Mucosa of stomach (tissue), 1 donor: ENCODE measurements at regions not wholly inside any gene's neighbourhood (a gene's known extent, or its start where the extent isn't known, plus 50 kb on each side); places are given as distances from the start of the nearest gene placed in this dataset.
"Not testable (repeated sequence)": the region's sequence is repeated elsewhere in the genome, so short reads cannot be mapped to it uniquely, and the experiment has no call there.

ENCODE experiments used
- H3K27me3 ChIP-seq: one replicate; pipeline ENCODE4 v1.7.0; 2013; ENCODE audit warnings: mild to moderate bottlenecking, low read length; ENCODE audit not compliant: control insufficient read depth, insufficient read depth
- H3K36me3 ChIP-seq: one replicate; pipeline ENCODE4 v1.7.0; 2013; ENCODE audit warnings: low read length; ENCODE audit not compliant: control insufficient read depth, insufficient read depth
- H3K4me1 ChIP-seq: one replicate; pipeline ENCODE4 v1.7.0; 2013; ENCODE audit warnings: mild to moderate bottlenecking, low read length; ENCODE audit not compliant: control insufficient read depth, insufficient read depth
- H3K4me3 ChIP-seq: one replicate; pipeline ENCODE4 v1.7.0; 2013; ENCODE audit warnings: low read length
- H3K9ac ChIP-seq: one replicate; pipeline ENCODE4 v1.7.0; 2013; ENCODE audit warnings: mild to moderate bottlenecking, low read length, moderate library complexity
- H3K9me3 ChIP-seq: one replicate; pipeline ENCODE4 v1.7.0; 2013; ENCODE audit warnings: mild to moderate bottlenecking, low read length, moderate library complexity; ENCODE audit not compliant: control insufficient read depth
- donor health status: Pancreatic carcinoma.

- H3K4me3 ChIP-seq: no peak overlapping the region
- no peaks in the 10 kb centered on the region for H3K9me3 ChIP-seq
- no peak overlapping the region for H3K9ac ChIP-seq
- H3K27me3 ChIP-seq: no peaks in the 10 kb centered on the region
- no peaks in the 10 kb centered on the region for H3K36me3 ChIP-seq
- H3K4me1 ChIP-seq: no peaks in the 10 kb centered on the region
These were observed 780.2 kb upstream of the CA10 start for GRCh38 chr17:52938623-52939230.

- Histone ChIP-seq H3K4me3 (no peak overlapping the region), H3K9me3 (no peaks in the 10 kb centered on the region), H3K4me1 (no peaks in the 10 kb centered on the region), H3K9ac (no peak overlapping the region), H3K36me3 (no peaks in the 10 kb centered on the region), H3K27me3 (no peaks in the 10 kb centered on the region)
These were observed 772.1 kb upstream of the CA10 start for GRCh38 chr17:52930581-52930980.

- no peaks in the 10 kb centered on the region for H3K36me3 ChIP-seq
- no peak overlapping the region for H3K9ac ChIP-seq
- no peaks in the 10 kb centered on the region for H3K27me3 ChIP-seq
- no peaks in the 10 kb centered on the region for H3K9me3 ChIP-seq
- no peaks in the 10 kb centered on the region for H3K4me1 ChIP-seq
- H3K4me3 ChIP-seq: no peak overlapping the region
These were observed 771.6 kb upstream of the CA10 start for GRCh38 chr17:52930145-52930544.

GRCh38 chr17:52923658-52924057, 765.1 kb upstream of the CA10 start:
- Histone ChIP-seq H3K9me3 (no peaks in the 10 kb centered on the region), H3K4me1 (no peaks in the 10 kb centered on the region), H3K9ac (no peak overlapping the region), H3K36me3 (no peaks in the 10 kb centered on the region), H3K4me3 (no peak overlapping the region), H3K27me3 (no peaks in the 10 kb centered on the region)

- H3K36me3 ChIP-seq: no peaks in the 10 kb centered on the region
- H3K9me3 ChIP-seq: no peaks in the 10 kb centered on the region
- H3K9ac ChIP-seq: no peak overlapping the region
- no peak overlapping the region for H3K4me3 ChIP-seq
- H3K27me3 ChIP-seq: no peaks in the 10 kb centered on the region
- no peaks in the 10 kb centered on the region for H3K4me1 ChIP-seq
These were observed 740.7 kb upstream of the CA10 start for GRCh38 chr17:52899235-52899634.

GRCh38 chr17:52895272-52895671, 736.8 kb upstream of the CA10 start:
- no peaks in the 10 kb centered on the region for H3K27me3 ChIP-seq
- H3K4me3 ChIP-seq: no peak overlapping the region
- H3K4me1 ChIP-seq: no peaks in the 10 kb centered on the region
- no peak overlapping the region for H3K9ac ChIP-seq
- no peaks in the 10 kb centered on the region for H3K36me3 ChIP-seq
- no peaks in the 10 kb centered on the region for H3K9me3 ChIP-seq

GRCh38 chr17:52892334-52892733, 733.8 kb upstream of the CA10 start:
- H3K27me3 ChIP-seq: no peaks in the 10 kb centered on the region
- H3K4me1 ChIP-seq: no peaks in the 10 kb centered on the region
- H3K36me3 ChIP-seq: no peaks in the 10 kb centered on the region
- H3K9me3 ChIP-seq: no peaks in the 10 kb centered on the region
- no peak overlapping the region for H3K4me3 ChIP-seq
- no peak overlapping the region for H3K9ac ChIP-seq

- Histone ChIP-seq H3K4me3 (no peak overlapping the region), H3K36me3 (no peaks in the 10 kb centered on the region), H3K4me1 (no peaks in the 10 kb centered on the region), H3K27me3 (no peaks in the 10 kb centered on the region), H3K9me3 (no peaks in the 10 kb centered on the region), H3K9ac (no peak overlapping the region)
These were observed 727.4 kb upstream of the CA10 start for GRCh38 chr17:52885882-52886281.

GRCh38 chr17:52883907-52884491, 725.5 kb upstream of the CA10 start:
- H3K9ac ChIP-seq, H3K27me3 ChIP-seq, H3K4me1 ChIP-seq, H3K4me3 ChIP-seq, H3K9me3 ChIP-seq, H3K36me3 ChIP-seq: not testable (repeated sequence)

GRCh38 chr17:52846767-52847166, 688.3 kb upstream of the CA10 start:
- H3K36me3 ChIP-seq, H3K4me1 ChIP-seq, H3K4me3 ChIP-seq, H3K9me3 ChIP-seq, H3K27me3 ChIP-seq, H3K9ac ChIP-seq: not testable (repeated sequence)

- Histone ChIP-seq H3K27me3 (no peaks in the 10 kb centered on the region), H3K9ac (no peak overlapping the region), H3K4me3 (no peak overlapping the region), H3K36me3 (no peaks in the 10 kb centered on the region), H3K4me1 (no peaks in the 10 kb centered on the region), H3K9me3 (no peaks in the 10 kb centered on the region)
These were observed 683.5 kb upstream of the CA10 start for GRCh38 chr17:52841971-52842370.

- Histone ChIP-seq H3K4me3 (no peak overlapping the region), H3K9me3 (no peaks in the 10 kb centered on the region), H3K36me3 (no peaks in the 10 kb centered on the region), H3K27me3 (no peaks in the 10 kb centered on the region), H3K9ac (no peak overlapping the region), H3K4me1 (no peaks in the 10 kb centered on the region)
These were observed 679.0 kb upstream of the CA10 start for GRCh38 chr17:52837492-52837891.

GRCh38 chr17:52831536-52831935, 673.0 kb upstream of the CA10 start:
- Histone ChIP-seq H3K4me3 (no peak overlapping the region), H3K27me3 (no peaks in the 10 kb centered on the region), H3K9ac (no peak overlapping the region), H3K36me3 (no peaks in the 10 kb centered on the region), H3K4me1 (no peaks in the 10 kb centered on the region), H3K9me3 (no peaks in the 10 kb centered on the region)
